IMR-90 (cell line): ENCODE measurements at regions not wholly inside any gene's neighbourhood (a gene's known extent, or its start where the extent isn't known, plus 50 kb on each side); places are given as distances from the start of the nearest gene placed in this dataset.

ENCODE experiments used
- ATAC-seq: fragments of 200-7000 bp; cut with Tn5 transposase; 2 replicates; pipeline ENCODE4 v1.9.1; 2020; ENCODE audit warnings: low read depth, mild to moderate bottlenecking, moderate library complexity
- BruUV-seq: library from RNA; stranded (reverse); fragments of 400-500 nt; replicated peaks from 2 replicates; lab custom pipeline; 2021; lab: Mats Ljungman, UMichigan
- CTCF ChIA-PET: fragments of 300-600 bp; formaldehyde crosslinking; extraction: SDS; loops from one replicate; lab custom pipeline; 2021; ENCODE audit warnings: antibody characterized with exemption; lab: Yijun Ruan, JAX
- POLR2A ChIA-PET: fragments of 300-600 bp; sonication (Branson Sonifier 250); formaldehyde crosslinking; loops from one replicate; lab custom pipeline; 2022; ENCODE audit warnings: antibody characterized with exemption; ENCODE audit not compliant: unreplicated experiment; lab: Charles Lee
- DNase-seq: peaks from one replicate; pipeline ENCODE4 v3.0.0; 2013
- H2AFZ ChIP-seq: replicated peaks from 2 replicates; pipeline ENCODE3; 2013; ENCODE audit warnings: low read length, mild to moderate bottlenecking; ENCODE audit not compliant: poor library complexity
- H2AK5ac ChIP-seq: 2 replicates; pipeline ENCODE4 v1.6.1; 2013; ENCODE audit warnings: low read depth, low read length, inconsistent platforms
- H2AK9ac ChIP-seq: replicated peaks from 2 replicates; pipeline ENCODE3; 2013; ENCODE audit warnings: mild to moderate bottlenecking, low read depth, low read length, moderate library complexity; ENCODE audit not compliant: poor library complexity
- H2BK120ac ChIP-seq: 2 replicates; pipeline ENCODE4 v1.6.1; 2013; ENCODE audit warnings: low read depth, low read length, inconsistent platforms
- H2BK15ac ChIP-seq: 3 replicates; pipeline ENCODE4 v1.6.1; 2013; ENCODE audit warnings: low read depth, low read length, inconsistent platforms
- H2BK20ac ChIP-seq: 2 replicates; pipeline ENCODE4 v1.6.1; 2013; ENCODE audit warnings: low read depth, mild to moderate bottlenecking, inconsistent platforms, low read length, moderate library complexity
- H2BK5ac ChIP-seq: 2 replicates; pipeline ENCODE4 v1.6.1; 2013; ENCODE audit warnings: mild to moderate bottlenecking, low read depth, low read length, inconsistent platforms; ENCODE audit not compliant: poor library complexity, severe bottlenecking
- H3K14ac ChIP-seq: replicated peaks from 2 replicates; pipeline ENCODE4 v1.6.1; 2013; ENCODE audit warnings: low read depth, low read length, inconsistent platforms
- H3K18ac ChIP-seq: 2 replicates; pipeline ENCODE4 v1.6.1; 2013; ENCODE audit warnings: low read depth, low read length, control low read depth
- H3K23ac ChIP-seq: 2 replicates; pipeline ENCODE4 v1.6.1; 2013; ENCODE audit warnings: low read depth, low read length, inconsistent platforms
- H3K27ac ChIP-seq: 2 replicates; pipeline ENCODE4 v1.5.1; 2013; ENCODE audit warnings: mild to moderate bottlenecking, control low read depth, low read length; ENCODE audit not compliant: insufficient read depth
- H3K27me3 ChIP-seq: 2 replicates; pipeline ENCODE4 v1.6.1; 2013; ENCODE audit warnings: low read length; ENCODE audit not compliant: control insufficient read depth, insufficient read depth
- H3K36me3 ChIP-seq: 2 replicates; pipeline ENCODE4 v1.6.1; 2013; ENCODE audit warnings: low read length, mixed read lengths; ENCODE audit not compliant: control insufficient read depth, insufficient read depth
- H3K4ac ChIP-seq: 2 replicates; pipeline ENCODE4 v1.6.1; 2013; ENCODE audit warnings: low read depth, low read length, inconsistent platforms
- H3K4me1 ChIP-seq: 2 replicates; pipeline ENCODE4 v1.6.1; 2013; ENCODE audit warnings: low read length, mixed read lengths; ENCODE audit not compliant: control insufficient read depth, insufficient read depth
- H3K4me2 ChIP-seq: 2 replicates; pipeline ENCODE4 v1.6.1; 2013; ENCODE audit warnings: low read depth, mild to moderate bottlenecking, control low read depth, low read length, moderate library complexity
- H3K4me3 ChIP-seq: 2 replicates; pipeline ENCODE4 v1.5.1; 2013; ENCODE audit warnings: low read depth, mild to moderate bottlenecking, control low read depth, low read length, moderate library complexity; ENCODE audit not compliant: insufficient read depth
- H3K56ac ChIP-seq: 2 replicates; pipeline ENCODE4 v1.6.1; 2013; ENCODE audit warnings: low read length, inconsistent platforms; ENCODE audit not compliant: insufficient read depth; ENCODE audit errors: extremely low read depth
- H3K79me1 ChIP-seq, 2 experiments: 2 replicates each; pipeline ENCODE4 v1.6.1; 2013; ENCODE audit warnings: low read length in 2 of 2, inconsistent platforms in 1 of 2, low read depth in 1 of 2
- H3K9ac ChIP-seq: 2 replicates; pipeline ENCODE4 v1.6.1; 2013; ENCODE audit warnings: low read depth, low read length, control low read depth
- H3K9me1 ChIP-seq: 2 replicates; pipeline ENCODE4 v1.6.1; 2013; ENCODE audit warnings: low read length, inconsistent platforms; ENCODE audit not compliant: insufficient read depth
- H3K9me3 ChIP-seq: 2 replicates; pipeline ENCODE4 v1.6.1; 2013; ENCODE audit warnings: low read length; ENCODE audit not compliant: control insufficient read depth, insufficient read depth
- H4K20me1 ChIP-seq: 2 replicates; pipeline ENCODE4 v1.6.1; 2013; ENCODE audit warnings: low read length, inconsistent platforms; ENCODE audit not compliant: insufficient read depth
- H4K5ac ChIP-seq: 2 replicates; pipeline ENCODE4 v1.6.1; 2013; ENCODE audit warnings: mild to moderate bottlenecking, low read depth, low read length, control low read depth
- H4K8ac ChIP-seq, 2 experiments: 2 replicates each; pipeline ENCODE4 v1.6.1; 2013; ENCODE audit warnings: low read depth in 2 of 2, low read length in 2 of 2, control low read depth in 1 of 2, inconsistent platforms in 1 of 2
- H4K91ac ChIP-seq: 2 replicates; pipeline ENCODE4 v1.6.1; 2013; ENCODE audit warnings: low read depth, low read length, inconsistent platforms; ENCODE audit not compliant: insufficient read depth
- CHD1 ChIP-seq: IDR thresholded peaks from 2 replicates; pipeline ENCODE4 v1.6.1; 2012; ENCODE audit warnings: low read depth, low read length, improper control_type of control experiment
- MAFK ChIP-seq: IDR thresholded peaks from 2 replicates; pipeline ENCODE4 v1.6.1; 2012; ENCODE audit warnings: low read depth, low read length, improper control_type of control experiment
- MAZ ChIP-seq: IDR thresholded peaks from 2 replicates; pipeline ENCODE4 v1.6.1; 2012; ENCODE audit warnings: low read depth, mild to moderate bottlenecking, low read length, improper control_type of control experiment, moderate library complexity, borderline replicate concordance
- POLR2A ChIP-seq: IDR thresholded peaks from 2 replicates; pipeline ENCODE4 v1.6.1; 2012; ENCODE audit warnings: mild to moderate bottlenecking, low read depth, low read length
- RAD21 ChIP-seq: IDR thresholded peaks from 2 replicates; pipeline ENCODE4 v1.6.1; 2012; ENCODE audit warnings: low read length, improper control_type of control experiment
- RFX5 ChIP-seq: IDR thresholded peaks from 2 replicates; pipeline ENCODE4 v1.8.0; 2012; ENCODE audit warnings: low read depth, mild to moderate bottlenecking, low read length, moderate library complexity
- dilution Hi-C: fragments of 300-500 bp; cut with HindIII; formaldehyde crosslinking; loops from one replicate; pipeline ENCODE4 v1.14.3; 2018; ENCODE audit warnings: low sequenced_read_pairs; ENCODE audit not compliant: unreplicated experiment
- in situ Hi-C: fragments of 300-500 bp; cut with MboI; formaldehyde crosslinking; loops from 3 replicates; pipeline ENCODE4 v1.14.3; 2019; ENCODE audit warnings: low sequenced_read_pairs, inconsistent platforms, mixed read lengths
- intact Hi-C: fragments of 100-400 bp; cut with micrococcal nuclease; formaldehyde crosslinking; loops from 2 replicates; pipeline ENCODE4 v1.10.0; 2022

- no peak overlapping the region for H3K4me3 ChIP-seq
- H3K4me2 ChIP-seq: no peak overlapping the region
- intact Hi-C loops: no loop called here
- DNase-seq (no peak), ATAC-seq (no peak)
- no peak overlapping the region for H2BK5ac ChIP-seq
- H4K8ac ChIP-seq: no peak overlapping the region
- H2BK120ac ChIP-seq: no peak overlapping the region
- H2BK15ac ChIP-seq: no peak overlapping the region
- no TSS peak for BruUV-seq
- H3K56ac ChIP-seq: no peak overlapping the region
- no peaks in the 10 kb centered on the region for H3K79me1 ChIP-seq
- H3K14ac ChIP-seq: no peak overlapping the region
- ChIA-PET CTCF (no interaction called here), POLR2A (no interaction called here)
- H2BK20ac ChIP-seq: no peak overlapping the region
- no peak overlapping the region for H2AK5ac ChIP-seq
- H4K20me1 ChIP-seq: no peaks in the 10 kb centered on the region
- H3K9ac ChIP-seq: no peak overlapping the region
- H4K91ac ChIP-seq: no peak overlapping the region
- TF ChIP-seq POLR2A (no peak), CHD1 (no peak), MAZ (no peak), RAD21 (no peak), RFX5 (no peak), MAFK (peak; percentile 71)
- H3K9me3 ChIP-seq: peaks cover 4% of the 10 kb centered on the region
- no peak overlapping the region for H2AK9ac ChIP-seq
- dilution Hi-C loops: no loop called here
- no peak overlapping the region for H3K23ac ChIP-seq
- H3K9me1 ChIP-seq: no peaks in the 10 kb centered on the region
- no peak overlapping the region for H3K18ac ChIP-seq
- H2AFZ ChIP-seq: no peak overlapping the region
- in situ Hi-C loops: no loop called here
- no peaks in the 10 kb centered on the region for H3K36me3 ChIP-seq
- no peak overlapping the region for H4K5ac ChIP-seq
- no peaks in the 10 kb centered on the region for H3K4me1 ChIP-seq
- no peak overlapping the region for H3K27ac ChIP-seq
- no peak overlapping the region for H3K4ac ChIP-seq
- H3K27me3 ChIP-seq: no peaks in the 10 kb centered on the region
Measured at GRCh38 chr5:86129009-86129408, 488.7 kb upstream of the COX7C start.
